Spinal cord (tissue), 9 donors: ENCODE measurements at regions not wholly inside any gene's neighbourhood (a gene's known extent, or its start where the extent isn't known, plus 50 kb on each side); places are given as distances from the start of the nearest gene placed in this dataset.

ENCODE experiments used
- DNase-seq, 6 donors: peaks; one replicate each; pipeline versions ENCODE4 v3.0.0 to v3.0.0-alpha.2; 2013 to 2015; ENCODE audit warnings: low spot score in 6 of 6, low read depth in 4 of 6
- H3K27ac ChIP-seq: one replicate; pipeline ENCODE4 v1.5.1; 2013; ENCODE audit warnings: low read depth, low read length, control low read depth
- H3K27me3 ChIP-seq: one replicate; pipeline ENCODE4 v1.6.1; 2013; ENCODE audit warnings: low read length; ENCODE audit not compliant: control insufficient read depth, insufficient read depth
- H3K36me3 ChIP-seq: one replicate; pipeline ENCODE4 v1.6.1; 2013; ENCODE audit warnings: low read length; ENCODE audit not compliant: control insufficient read depth, insufficient read depth
- H3K4me1 ChIP-seq: one replicate; pipeline ENCODE4 v1.6.1; 2013; ENCODE audit warnings: low read length; ENCODE audit not compliant: control insufficient read depth, insufficient read depth
- H3K4me3 ChIP-seq: one replicate; pipeline ENCODE4 v1.5.1; 2013; ENCODE audit warnings: low read depth, low read length, control low read depth
- H3K9me3 ChIP-seq: one replicate; pipeline ENCODE4 v1.6.1; 2013; ENCODE audit warnings: low read length; ENCODE audit not compliant: control insufficient read depth, insufficient read depth
- WGBS: methylation state at CpG from one replicate; pipeline ENCODE4 v1.1.5; 2013; ENCODE audit warnings: missing lambda C conversion rate; ENCODE audit not compliant: insufficient coverage; 5-methylcytosine and 5-hydroxymethylcytosine counted together
- donor health status: healthy.

- Histone ChIP-seq H3K4me3 (no peak overlapping the region), H3K36me3 (no peaks in the 10 kb centered on the region), H3K9me3 (no peaks in the 10 kb centered on the region), H3K27ac (no peak overlapping the region), H3K4me1 (no peaks in the 10 kb centered on the region), H3K27me3 (no peaks in the 10 kb centered on the region)
- no peak for DNase-seq
- WGBS: 100% methylated on average over 1 of the region's 6 CpGs
Observed at GRCh38 chr6:118744261-118744941, 93.0 kb upstream of the CEP85L start.

- no peaks in the 10 kb centered on the region for H3K4me1 ChIP-seq
- no peak overlapping the region for H3K4me3 ChIP-seq
- WGBS: no CpG with 5 or more reads among the region's 1 CpG
- H3K27me3 ChIP-seq: no peaks in the 10 kb centered on the region
- H3K9me3 ChIP-seq: no peaks in the 10 kb centered on the region
- no peak overlapping the region for H3K27ac ChIP-seq
- H3K36me3 ChIP-seq: no peaks in the 10 kb centered on the region
- DNase-seq: peak in 1 of 6 donors; percentile 43
Observed at GRCh38 chr6:118743746-118744145, 92.4 kb upstream of the CEP85L start.

- Histone ChIP-seq H3K27ac (no peak overlapping the region), H3K4me3 (no peak overlapping the region), H3K36me3 (no peaks in the 10 kb centered on the region), H3K9me3 (no peaks in the 10 kb centered on the region), H3K27me3 (no peaks in the 10 kb centered on the region), H3K4me1 (no peaks in the 10 kb centered on the region)
- no peak for DNase-seq
- no CpG with 5 or more reads among the region's 3 CpGs for WGBS
Observed at GRCh38 chr6:118740372-118740771, 89.0 kb upstream of the CEP85L start.

- DNase-seq: peak in 2 of 6 donors; percentile 26 to 86
- H3K27ac ChIP-seq: no peak overlapping the region
- H3K9me3 ChIP-seq: no peaks in the 10 kb centered on the region
- no peaks in the 10 kb centered on the region for H3K36me3 ChIP-seq
- no peaks in the 10 kb centered on the region for H3K27me3 ChIP-seq
- H3K4me1 ChIP-seq: no peaks in the 10 kb centered on the region
- 67% methylated on average over 1 of the region's 2 CpGs for WGBS
- no peak overlapping the region for H3K4me3 ChIP-seq
Observed at GRCh38 chr6:118739696-118740353, 88.4 kb upstream of the CEP85L start.

- no peak overlapping the region for H3K4me3 ChIP-seq
- WGBS: 100% methylated on average over 1 of the region's 4 CpGs
- H3K36me3 ChIP-seq: no peaks in the 10 kb centered on the region
- H3K27me3 ChIP-seq: no peaks in the 10 kb centered on the region
- no peaks in the 10 kb centered on the region for H3K4me1 ChIP-seq
- no peak overlapping the region for H3K27ac ChIP-seq
- DNase-seq: no peak
- H3K9me3 ChIP-seq: no peaks in the 10 kb centered on the region
Observed at GRCh38 chr6:118736440-118736839, 85.0 kb upstream of the CEP85L start.

- no peak overlapping the region for H3K4me3 ChIP-seq
- H3K36me3 ChIP-seq: no peaks in the 10 kb centered on the region
- no CpG with 5 or more reads among the region's 2 CpGs for WGBS
- no peaks in the 10 kb centered on the region for H3K9me3 ChIP-seq
- H3K4me1 ChIP-seq: no peaks in the 10 kb centered on the region
- no peaks in the 10 kb centered on the region for H3K27me3 ChIP-seq
- DNase-seq: no peak
- no peak overlapping the region for H3K27ac ChIP-seq
Observed at GRCh38 chr6:118735320-118735719, 83.9 kb upstream of the CEP85L start.

GRCh38 chr6:118725944-118726343 lies 74.6 kb upstream of the CEP85L start:
- no CpG with 5 or more reads among the region's 5 CpGs for WGBS
- Histone ChIP-seq H3K9me3 (no peaks in the 10 kb centered on the region), H3K27ac (no peak overlapping the region), H3K27me3 (no peaks in the 10 kb centered on the region), H3K4me1 (no peaks in the 10 kb centered on the region), H3K36me3 (no peaks in the 10 kb centered on the region), H3K4me3 (no peak overlapping the region)
- no peak for DNase-seq

GRCh38 chr6:118724211-118724610 lies 72.8 kb upstream of the CEP85L start:
- no peaks in the 10 kb centered on the region for H3K27me3 ChIP-seq
- no peaks in the 10 kb centered on the region for H3K9me3 ChIP-seq
- no peak overlapping the region for H3K4me3 ChIP-seq
- no peak overlapping the region for H3K27ac ChIP-seq
- H3K36me3 ChIP-seq: no peaks in the 10 kb centered on the region
- no peaks in the 10 kb centered on the region for H3K4me1 ChIP-seq
- WGBS: no CpG with 5 or more reads among the region's 3 CpGs
- no peak for DNase-seq

- 83% methylated on average over 4 of the region's 8 CpGs for WGBS
- DNase-seq: peak in 1 of 6 donors; percentile 55
- Histone ChIP-seq H3K4me3 (no peak overlapping the region), H3K27ac (no peak overlapping the region), H3K9me3 (no peaks in the 10 kb centered on the region), H3K4me1 (no peaks in the 10 kb centered on the region), H3K27me3 (no peaks in the 10 kb centered on the region), H3K36me3 (no peaks in the 10 kb centered on the region)
Observed at GRCh38 chr6:118722829-118723813, 71.7 kb upstream of the CEP85L start.
